WI38 (cell line): ENCODE measurements at regions not wholly inside any gene's neighbourhood (a gene's known extent, or its start where the extent isn't known, plus 50 kb on each side); places are given as distances from the start of the nearest gene placed in this dataset.

Experiments used
- H3K4me3 ChIP-seq: 2 replicates; pipeline ENCODE4 v1.5.1; 2011; ENCODE audit warnings: low read depth, mild to moderate bottlenecking, control low read depth, low read length
- TF ChIP-seq, protein P1 (sequence below): IDR thresholded peaks from 2 replicates; pipeline ENCODE4 v1.5.1; 2012; ENCODE audit warnings: low read depth, mild to moderate bottlenecking, control low read depth, low read length

DNA sequence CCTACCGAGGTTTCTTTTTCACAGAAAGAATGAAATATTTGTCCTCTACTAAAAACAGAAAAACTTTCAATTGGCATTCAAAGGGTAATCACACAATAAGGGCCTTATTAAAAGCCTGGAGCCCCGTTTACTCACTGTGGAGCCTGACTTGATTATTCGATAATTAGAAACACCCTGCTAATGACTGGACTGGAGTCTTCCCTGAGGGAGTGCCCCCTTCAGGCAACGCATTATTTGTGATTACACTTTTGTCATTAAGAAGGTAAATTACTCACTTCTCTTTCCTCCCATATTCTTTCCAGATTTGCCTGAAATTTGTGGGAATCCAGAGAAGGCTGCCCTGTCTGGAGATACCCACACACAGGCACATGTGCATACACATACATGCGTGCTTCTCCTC, 444.2 kb upstream of the NPVF start:
- H3K4me3 ChIP-seq: no peak overlapping the region
- TF ChIP-seq, protein P1, sequence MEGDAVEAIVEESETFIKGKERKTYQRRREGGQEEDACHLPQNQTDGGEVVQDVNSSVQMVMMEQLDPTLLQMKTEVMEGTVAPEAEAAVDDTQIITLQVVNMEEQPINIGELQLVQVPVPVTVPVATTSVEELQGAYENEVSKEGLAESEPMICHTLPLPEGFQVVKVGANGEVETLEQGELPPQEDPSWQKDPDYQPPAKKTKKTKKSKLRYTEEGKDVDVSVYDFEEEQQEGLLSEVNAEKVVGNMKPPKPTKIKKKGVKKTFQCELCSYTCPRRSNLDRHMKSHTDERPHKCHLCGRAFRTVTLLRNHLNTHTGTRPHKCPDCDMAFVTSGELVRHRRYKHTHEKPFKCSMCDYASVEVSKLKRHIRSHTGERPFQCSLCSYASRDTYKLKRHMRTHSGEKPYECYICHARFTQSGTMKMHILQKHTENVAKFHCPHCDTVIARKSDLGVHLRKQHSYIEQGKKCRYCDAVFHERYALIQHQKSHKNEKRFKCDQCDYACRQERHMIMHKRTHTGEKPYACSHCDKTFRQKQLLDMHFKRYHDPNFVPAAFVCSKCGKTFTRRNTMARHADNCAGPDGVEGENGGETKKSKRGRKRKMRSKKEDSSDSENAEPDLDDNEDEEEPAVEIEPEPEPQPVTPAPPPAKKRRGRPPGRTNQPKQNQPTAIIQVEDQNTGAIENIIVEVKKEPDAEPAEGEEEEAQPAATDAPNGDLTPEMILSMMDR: no peak

DNA sequence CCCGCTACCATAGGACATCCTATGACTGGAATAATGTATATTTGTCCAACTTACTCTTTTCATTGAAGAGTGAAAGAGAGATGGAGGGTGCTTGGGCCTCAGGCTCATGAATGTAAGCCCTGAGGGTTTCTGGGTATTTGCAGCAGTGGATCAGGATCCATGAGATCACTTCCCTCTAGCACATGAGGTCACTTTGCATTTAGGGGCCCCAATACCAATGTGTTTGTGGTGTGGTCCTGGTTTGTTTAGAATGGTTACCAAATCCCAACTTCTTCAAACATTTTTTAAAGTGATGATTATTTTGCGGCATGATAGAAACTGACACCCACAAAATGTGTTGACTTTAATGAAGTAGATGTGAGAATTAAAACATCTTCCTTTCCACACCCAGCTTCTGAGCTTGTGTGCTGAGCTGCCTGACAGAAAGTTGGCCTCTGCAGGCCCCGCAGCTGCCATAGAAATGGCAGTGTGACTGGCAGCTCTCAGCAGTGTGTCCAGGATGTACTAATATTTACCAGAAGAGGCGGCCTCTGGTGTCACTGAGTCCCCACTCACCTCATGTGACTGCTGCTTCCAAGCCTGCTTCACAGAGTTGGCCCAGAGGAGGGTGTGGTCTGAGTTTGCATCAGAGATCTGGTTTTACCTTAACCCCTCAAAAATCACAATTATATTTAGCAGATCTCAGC, 447.6 kb upstream of the NPVF start:
- TF ChIP-seq, protein P1: no peak
- no peak overlapping the region for H3K4me3 ChIP-seq

DNA sequence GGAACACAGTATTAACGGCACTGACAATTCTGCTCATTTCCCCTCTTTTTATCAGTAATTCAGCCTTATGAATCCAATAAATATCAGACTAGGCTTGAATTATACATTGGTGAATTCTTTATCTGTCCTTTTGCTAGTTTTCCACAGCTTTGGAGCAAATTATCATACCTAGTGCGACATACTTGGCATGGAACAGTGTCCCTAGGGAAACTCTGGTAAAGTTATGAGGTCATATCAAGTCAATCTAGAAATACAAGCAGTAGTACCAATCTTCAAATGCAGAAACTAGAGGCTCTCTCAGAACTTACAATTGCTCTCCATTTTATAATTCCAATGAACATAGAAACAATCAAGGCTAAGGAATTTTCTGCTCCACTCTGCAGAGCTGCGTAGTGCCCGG, 449.3 kb upstream of the NPVF start:
- no peak overlapping the region for H3K4me3 ChIP-seq
- TF ChIP-seq, protein P1: no peak

DNA sequence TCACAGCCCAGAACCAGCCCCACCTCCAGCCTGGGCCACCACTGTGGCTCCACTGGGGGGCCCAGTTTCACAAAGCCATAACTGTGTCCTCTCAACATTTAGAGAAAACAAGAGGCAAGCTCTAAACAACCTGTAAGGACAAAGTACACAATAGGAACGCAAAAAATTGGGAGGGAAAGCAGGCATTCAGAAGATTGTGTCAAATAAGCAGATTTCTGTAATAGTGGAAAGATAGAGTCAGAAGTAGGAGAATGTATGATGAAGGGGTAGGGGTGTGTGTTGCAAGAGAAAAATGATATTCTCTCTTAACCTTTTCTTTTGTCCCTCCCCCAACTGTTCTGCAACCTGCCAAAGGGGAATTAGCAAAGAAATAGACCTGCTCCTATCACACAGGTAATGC, 449.9 kb upstream of the NPVF start:
- H3K4me3 ChIP-seq: no peak overlapping the region
- TF ChIP-seq, protein P1: no peak

DNA sequence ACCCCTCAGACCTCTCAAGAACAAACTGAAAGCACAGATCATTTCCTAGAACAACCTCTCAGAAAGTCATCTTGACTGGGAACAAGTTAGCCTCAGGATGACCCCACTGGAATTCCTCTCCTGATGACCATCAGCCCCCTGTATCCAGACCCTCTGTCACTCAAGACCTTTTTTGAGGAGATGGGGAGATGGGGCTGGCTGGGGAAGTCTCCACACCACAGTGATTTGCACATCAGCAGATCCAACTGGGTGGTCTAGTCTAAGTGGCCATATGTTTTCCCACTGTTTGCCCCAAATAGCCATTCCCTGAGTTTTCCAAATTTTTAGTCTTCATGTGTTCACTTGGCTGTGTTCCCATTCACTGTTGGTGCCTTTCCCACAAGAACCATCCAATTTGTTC, 452.4 kb upstream of the NPVF start:
- TF ChIP-seq, protein P1: no peak
- H3K4me3 ChIP-seq: no peak overlapping the region

DNA sequence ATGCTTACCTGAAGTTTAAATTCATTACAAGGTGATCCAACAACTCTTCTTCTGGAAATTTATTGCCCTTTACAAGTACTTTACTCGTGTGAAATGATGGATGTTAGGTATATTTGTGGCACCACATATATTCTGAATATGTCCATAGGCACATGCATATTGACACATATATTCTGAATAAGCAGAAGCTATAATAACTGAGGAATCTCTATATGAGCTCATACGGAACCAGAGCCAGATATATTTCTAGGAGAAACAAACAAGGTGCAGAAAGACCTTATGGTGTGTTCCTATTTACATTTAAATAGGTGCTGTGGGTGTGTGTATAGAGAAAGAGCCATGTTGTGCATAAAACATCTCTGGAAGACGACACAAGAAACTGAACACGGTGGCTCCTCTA, 456.1 kb upstream of the NPVF start:
- TF ChIP-seq, protein P1: no peak
- H3K4me3 ChIP-seq: no peak overlapping the region

DNA sequence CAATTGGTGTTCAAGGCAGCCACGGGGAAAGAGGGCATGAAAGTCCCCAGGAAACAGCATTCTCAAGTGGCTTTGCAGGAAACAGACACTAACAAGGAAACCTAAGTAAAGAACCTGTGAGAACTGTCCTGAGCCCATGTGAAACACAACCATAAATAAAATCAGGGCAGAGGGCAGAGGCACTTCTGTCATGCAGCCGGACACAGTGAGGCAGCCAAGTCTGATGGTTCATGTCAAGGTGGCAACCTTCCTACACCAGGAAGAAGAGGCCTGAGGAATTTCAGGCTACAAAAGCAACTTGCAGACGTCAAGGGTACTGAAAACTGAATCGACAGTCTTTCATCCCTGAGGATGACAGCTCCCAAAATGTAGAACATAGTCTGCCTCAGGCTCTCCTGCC, 458.2 kb upstream of the NPVF start:
- H3K4me3 ChIP-seq: no peak overlapping the region
- TF ChIP-seq, protein P1: no peak
